NCI-H82 (cell line): ENCODE measurements at regions not wholly inside any gene's neighbourhood (a gene's known extent, or its start where the extent isn't known, plus 50 kb on each side); places are given as distances from the start of the nearest gene placed in this dataset.
A peak's percentile ranks its signal among the peaks of the same experiment; 100 is the strongest.
"Not testable (repeated sequence)": the region's sequence is repeated elsewhere in the genome, so short reads cannot be mapped to it uniquely, and the experiment has no call there.

Experiments used
- DNase-seq: peaks from one replicate; lab custom pipeline; 2025; lab: John Stamatoyannopoulos, UW

- DNase-seq = no peak
Measured at GRCh38 chrX:19172741-19173140, 50.5 kb upstream of the ADGRG2 start.

DNA sequence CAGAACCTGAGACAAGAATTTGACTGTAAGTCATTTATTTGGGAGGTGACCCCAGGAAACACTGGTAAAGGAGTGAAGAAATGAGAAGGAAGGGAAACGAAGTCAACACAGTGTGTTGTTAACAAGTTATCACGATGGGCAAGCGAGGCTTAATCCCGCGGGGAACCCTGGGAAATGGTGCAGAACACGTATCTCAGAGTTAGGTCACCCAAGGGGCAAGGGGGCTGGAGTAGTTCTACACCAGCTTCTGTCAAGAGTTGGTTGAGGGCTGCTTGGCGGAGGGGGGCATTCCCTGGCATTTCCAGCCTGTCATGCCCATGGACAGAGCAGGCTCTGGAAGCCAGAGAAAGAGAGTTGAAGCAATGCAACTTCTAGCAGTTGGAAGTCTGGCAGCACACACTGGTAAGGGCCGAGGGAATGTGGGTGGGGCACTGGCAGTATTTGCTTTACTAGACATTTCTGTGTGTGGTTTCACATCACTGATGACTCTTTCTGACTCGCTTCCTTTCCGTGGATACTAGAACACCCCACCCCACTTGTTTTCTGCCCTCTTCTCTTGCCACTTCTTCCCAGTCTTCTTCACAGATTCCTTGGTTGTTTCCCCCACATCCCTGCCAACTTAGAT lies 52.2 kb upstream of the ADGRG2 start:
- no peak for DNase-seq

- DNase-seq = no peak
Measured at GRCh38 chrX:19176901-19177630, 54.8 kb upstream of the ADGRG2 start.

DNA sequence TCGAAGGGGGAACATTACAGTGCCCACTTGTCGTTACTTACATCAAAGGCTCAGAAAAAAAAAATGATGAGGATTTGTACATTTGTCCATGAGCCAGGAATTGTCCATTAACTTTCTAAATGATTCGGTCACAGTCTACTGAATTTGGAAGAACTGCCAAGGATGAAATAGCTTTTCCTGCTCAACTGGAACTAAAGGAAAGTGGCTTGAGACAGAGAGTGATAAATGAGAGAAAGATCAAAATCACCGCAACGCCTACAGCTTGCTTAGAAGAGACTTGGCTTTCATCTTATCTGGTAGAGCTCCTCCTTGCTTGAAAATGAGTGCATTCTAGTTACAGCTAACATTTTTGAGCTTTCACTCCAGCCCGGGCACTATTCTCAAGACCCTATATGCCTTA lies 55.5 kb upstream of the ADGRG2 start:
- DNase-seq = no peak

DNA sequence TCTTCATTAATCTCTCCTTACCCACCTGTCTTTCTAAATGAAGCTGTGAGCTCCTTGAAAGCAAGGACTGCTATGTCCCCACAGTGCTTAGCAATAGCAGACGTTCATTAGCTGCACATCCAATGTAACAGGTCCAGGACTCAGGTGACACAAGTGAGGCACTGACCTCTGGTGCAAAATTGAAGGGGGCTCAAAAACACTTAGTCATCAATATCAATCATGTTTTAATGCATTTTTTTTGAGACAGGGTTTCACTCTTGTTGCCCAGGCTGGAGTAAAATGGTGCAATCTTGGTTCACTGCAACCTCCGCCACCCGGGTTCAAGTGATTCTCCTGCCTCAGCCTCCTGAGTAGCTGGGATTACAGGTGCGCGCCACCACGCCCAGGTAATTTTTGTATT lies 56.1 kb upstream of the ADGRG2 start:
- no peak for DNase-seq

DNA sequence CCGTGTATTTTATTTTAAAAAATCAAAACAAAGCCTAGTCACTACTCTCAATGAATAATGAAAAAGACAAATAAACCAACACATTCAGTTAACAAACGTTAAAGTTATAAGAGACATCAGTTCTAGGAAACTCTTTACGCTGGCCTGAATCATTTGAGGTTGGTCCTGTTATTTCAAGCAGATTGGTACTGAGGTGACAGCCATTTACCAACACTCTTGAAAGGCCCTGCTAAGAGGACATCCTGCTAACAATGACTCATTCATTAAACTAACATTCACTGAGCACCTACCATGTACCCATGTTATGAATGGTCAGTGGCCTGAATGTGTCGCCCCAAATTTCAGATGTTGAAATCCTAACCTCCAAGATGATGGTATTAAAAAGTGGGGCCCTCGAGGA lies 57.1 kb upstream of the ADGRG2 start:
- no peak for DNase-seq

DNA sequence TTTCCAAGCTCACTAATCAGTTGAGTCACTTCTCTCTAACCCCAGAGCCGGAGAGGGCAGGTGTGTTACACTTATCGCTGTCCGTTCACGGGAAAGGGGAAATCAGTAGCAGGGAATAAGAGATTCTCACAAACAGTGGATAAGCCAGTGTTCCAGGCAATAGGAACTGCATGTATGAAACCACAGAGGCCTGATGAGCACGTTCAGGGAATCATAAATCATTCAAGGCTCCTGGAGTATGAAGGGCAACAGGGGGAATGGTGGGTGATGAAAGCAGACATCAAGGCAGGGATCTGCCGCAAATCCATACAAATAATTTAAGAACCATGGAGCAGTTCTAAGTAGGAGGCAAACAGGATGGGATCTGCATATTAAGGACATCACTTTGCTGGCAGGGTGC lies 59.1 kb upstream of the ADGRG2 start:
- no peak for DNase-seq

DNA sequence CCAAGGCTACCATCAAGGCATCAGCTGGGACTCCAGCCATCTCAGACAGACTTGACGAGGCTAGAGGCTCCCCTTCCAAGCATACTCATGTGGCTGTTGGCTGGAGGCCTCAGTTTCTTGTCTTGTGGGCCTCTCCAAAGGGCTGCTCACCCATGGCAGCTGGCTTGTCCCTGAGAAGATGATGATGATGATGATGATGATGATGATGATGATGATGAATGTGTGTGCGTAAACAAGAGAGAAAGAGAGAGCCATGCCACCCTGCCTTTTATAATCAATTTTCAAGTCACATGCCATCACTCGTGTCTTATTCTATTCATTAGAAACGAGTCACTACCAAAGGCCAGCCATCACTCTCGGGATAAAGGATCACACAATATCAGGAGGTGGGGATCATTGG lies 60.5 kb upstream of the ADGRG2 start:
- DNase-seq = no peak

DNA sequence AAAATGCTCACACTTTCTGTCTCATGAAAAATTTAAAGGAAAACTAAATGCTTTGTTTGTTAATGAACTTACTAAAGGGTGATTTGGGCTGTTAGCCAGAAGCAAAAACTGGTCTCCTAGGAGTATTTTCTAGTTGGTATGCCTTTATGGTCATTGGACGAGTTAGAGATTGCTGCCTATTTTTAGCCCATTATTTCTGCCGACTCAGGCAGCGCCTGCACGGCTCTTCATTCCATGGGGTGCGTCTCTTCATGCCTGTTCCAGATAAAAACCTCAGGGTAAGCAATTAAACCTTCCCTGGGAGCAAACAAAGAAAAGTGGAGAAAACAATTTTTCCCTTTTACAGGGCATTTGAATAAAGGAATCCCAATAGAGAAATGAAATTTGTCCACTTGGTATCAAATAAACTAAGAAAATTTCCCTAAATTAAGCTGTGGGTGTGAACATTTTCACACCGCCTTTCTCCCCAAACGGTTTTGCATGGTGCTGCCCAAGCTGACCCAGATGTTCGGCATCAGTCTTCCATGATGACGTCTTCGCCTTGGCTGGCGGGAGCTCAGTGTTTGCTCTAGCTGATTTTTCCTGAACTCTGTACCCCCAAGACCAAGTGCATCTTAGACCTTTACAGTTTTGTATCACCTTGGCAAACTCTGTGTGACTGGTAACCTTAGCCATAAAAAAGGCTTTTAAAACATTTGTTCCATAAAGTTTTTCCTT lies 61.7 kb upstream of the ADGRG2 start:
- no peak for DNase-seq

DNA sequence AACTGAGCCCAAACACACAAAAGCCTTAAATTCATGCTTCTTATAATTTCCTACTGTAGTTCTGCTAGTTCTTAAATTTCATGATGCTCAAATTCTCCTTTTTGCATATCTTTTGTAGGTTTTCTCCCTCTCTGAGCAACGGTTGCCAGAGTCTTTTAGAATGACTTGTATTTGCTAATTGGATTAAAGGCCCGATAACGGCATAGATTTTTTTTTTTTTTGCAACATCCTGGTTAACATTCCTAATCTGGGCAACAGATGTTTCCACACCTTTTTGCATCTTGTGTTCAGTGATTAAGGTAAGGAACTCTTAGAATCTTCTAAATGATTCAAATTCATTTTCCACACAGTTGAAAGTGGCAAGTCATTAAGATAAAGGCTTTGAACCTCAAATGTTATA lies 66.3 kb upstream of the ADGRG2 start:
- peak; percentile 61 for DNase-seq

DNA sequence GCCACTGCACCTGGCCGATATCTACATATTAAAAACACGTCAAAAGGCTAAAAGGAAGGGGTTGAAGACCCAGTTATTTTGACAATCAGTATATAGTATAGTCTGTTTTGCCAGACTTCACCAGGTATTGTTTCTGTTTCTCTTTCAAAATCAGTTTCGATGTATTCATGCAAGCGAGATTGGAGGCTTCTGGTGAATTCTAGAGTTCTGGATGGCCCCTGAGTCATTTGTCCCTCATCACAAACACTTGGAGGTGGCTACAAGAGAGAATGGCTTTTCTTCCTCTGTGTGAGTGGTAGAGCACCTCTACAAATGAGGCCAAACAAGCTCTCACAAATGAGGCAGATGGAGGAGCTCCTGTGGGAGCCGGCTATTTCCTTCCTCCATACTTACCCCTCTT lies 68.6 kb upstream of the ADGRG2 start:
- no peak for DNase-seq

- peak; percentile 2 for DNase-seq
Measured at GRCh38 chrX:19193565-19193964, 71.3 kb upstream of the ADGRG2 start.

GRCh38 chrX:19194285-19195242 lies 72.3 kb upstream of the ADGRG2 start:
- no peak for DNase-seq

- DNase-seq = no peak
Measured at GRCh38 chrX:19195243-19195610, 73.0 kb upstream of the ADGRG2 start.

GRCh38 chrX:19198473-19198872 lies 76.2 kb upstream of the ADGRG2 start:
- no peak for DNase-seq

- DNase-seq = no peak
Measured at GRCh38 chrX:19202171-19202570, 79.9 kb upstream of the ADGRG2 start.

GRCh38 chrX:19204636-19205035 lies 82.4 kb upstream of the ADGRG2 start:
- no peak for DNase-seq

DNA sequence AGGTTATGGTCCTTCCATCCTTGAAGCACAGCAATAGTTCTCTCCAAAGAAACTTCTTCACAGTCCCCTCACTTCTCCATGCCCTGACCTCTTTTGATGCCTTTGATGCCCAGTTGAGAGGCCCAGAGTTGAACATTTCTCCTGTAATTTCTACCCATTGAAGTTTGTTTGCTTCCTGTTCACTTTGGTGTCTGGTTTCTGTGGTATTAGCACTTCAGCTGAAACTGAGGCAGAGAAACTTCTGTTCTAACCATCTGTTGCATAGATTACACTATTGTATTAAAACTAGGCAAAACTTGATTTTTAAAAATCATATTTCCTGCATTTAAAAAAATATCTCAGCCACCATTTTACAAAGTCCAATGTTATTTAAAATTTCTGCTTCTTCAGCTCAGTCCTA lies 89.8 kb upstream of the ADGRG2 start:
- no peak for DNase-seq

- no peak for DNase-seq
Measured at GRCh38 chrX:19213610-19214152, 91.4 kb upstream of the ADGRG2 start.

DNA sequence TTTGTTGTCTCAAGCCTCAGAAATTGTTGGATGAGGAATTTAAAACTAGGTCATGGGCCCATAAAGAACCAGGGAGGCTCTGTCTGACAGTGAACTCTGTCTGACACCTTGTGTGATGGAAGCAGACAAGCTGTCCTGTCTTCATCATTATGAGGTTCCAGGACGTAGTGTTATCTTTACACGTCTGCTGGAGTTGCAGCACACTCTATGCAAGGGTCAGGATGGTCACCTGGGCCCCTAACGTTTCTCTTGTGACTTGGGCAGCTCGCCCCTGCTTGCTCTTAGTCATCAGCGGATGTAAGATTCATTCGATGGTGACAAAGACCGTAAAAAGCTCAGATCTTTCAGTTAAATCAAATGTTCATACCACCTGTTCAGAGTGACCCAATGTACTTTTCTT lies 92.0 kb upstream of the ADGRG2 start:
- no peak for DNase-seq

DNA sequence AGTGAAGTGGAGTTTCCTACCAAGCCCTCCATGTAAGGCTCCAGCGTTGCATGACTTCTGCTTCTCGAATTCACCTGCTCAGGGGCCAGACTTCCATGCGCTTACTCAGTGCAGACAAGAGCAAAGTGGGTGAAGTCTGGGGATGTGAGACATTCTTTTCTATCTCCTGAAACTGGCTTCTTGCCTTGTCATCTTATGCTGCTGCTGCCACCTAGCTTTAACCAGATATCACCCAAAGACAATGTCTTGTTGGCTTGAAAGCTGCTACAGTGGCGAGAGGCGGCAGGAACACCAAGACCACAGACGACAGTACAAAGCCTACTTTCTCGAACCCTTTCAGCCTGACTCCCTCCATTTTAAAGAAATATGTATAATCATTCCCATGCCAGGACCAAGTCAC lies 103.6 kb upstream of the ADGRG2 start:
- peak; percentile 40 for DNase-seq

- DNase-seq = not testable (repeated sequence)
Measured at GRCh38 chrX:19229896-19230295, 107.6 kb upstream of the ADGRG2 start.
